Breast epithelium (tissue), 3 donors: ENCODE measurements at regions not wholly inside any gene's neighbourhood (a gene's known extent, or its start where the extent isn't known, plus 50 kb on each side); places are given as distances from the start of the nearest gene placed in this dataset.

ENCODE experiments used
- CTCF ChIP-seq, 3 donors: fragments of 450-650 bp; IDR thresholded peaks; one replicate each; pipeline ENCODE4 v1.5.1; 2016 to 2017; ENCODE audit warnings: antibody characterized with exemption in 3 of 3, mild to moderate bottlenecking in 3 of 3, moderate library complexity in 3 of 3
- POLR2AphosphoS5 ChIP-seq, 3 donors: sonication (generic); formaldehyde crosslinking; IDR thresholded peaks; one replicate each; pipeline ENCODE4 v1.6.1; 2017; ENCODE audit warnings: antibody characterized with exemption in 3 of 3

- TF ChIP-seq CTCF (IDR thresholded peaks at IDR 0.05) (no peak), POLR2AphosphoS5 (IDR thresholded peaks at IDR 0.05) (no peak)
Observed at GRCh38 chr16:85293904-85294642, 181.8 kb upstream of the CIBAR2 start.
